GM12872 (cell line): ENCODE measurements at regions not wholly inside any gene's neighbourhood (a gene's known extent, or its start where the extent isn't known, plus 50 kb on each side); places are given as distances from the start of the nearest gene placed in this dataset.

ENCODE experiments used
- CTCF ChIP-seq: IDR thresholded peaks from 3 replicates; pipeline ENCODE4 v1.5.1; 2011; ENCODE audit warnings: low read depth, mild to moderate bottlenecking, low read length, moderate library complexity; ENCODE audit not compliant: insufficient read depth

- no peak for TF ChIP-seq CTCF
These were observed 110.0 kb downstream of the MTRR start for GRCh38 chr5:7978991-7979390.

- TF ChIP-seq CTCF: no peak
These were observed 111.9 kb downstream of the MTRR start for GRCh38 chr5:7980881-7981280.

- TF ChIP-seq CTCF: no peak
These were observed 114.5 kb downstream of the MTRR start for GRCh38 chr5:7983433-7983832.

GRCh38 chr5:7991125-7991821 is 122.3 kb downstream of the MTRR start:
- no peak for TF ChIP-seq CTCF

- TF ChIP-seq CTCF: no peak
These were observed 126.8 kb downstream of the MTRR start for GRCh38 chr5:7995688-7996294.

- TF ChIP-seq CTCF: no peak
These were observed 136.5 kb downstream of the MTRR start for GRCh38 chr5:8005416-8005815.

GRCh38 chr5:8012131-8012977 is 143.4 kb downstream of the MTRR start:
- 0 out of 3 replicates have a peak, but pooled peaks have one; percentile 4 for TF ChIP-seq CTCF
